GM12878 (cell line): ENCODE measurements at regions not wholly inside any gene's neighbourhood (a gene's known extent, or its start where the extent isn't known, plus 50 kb on each side); places are given as distances from the start of the nearest gene placed in this dataset.

Experiments
- ATAC-seq: fragments of 200-7000 bp; cut with Tn5 transposase; 3 replicates; pipeline ENCODE4 v1.9.1; 2020; ENCODE audit warnings: mild to moderate bottlenecking, moderate library complexity
- BruUV-seq: library from RNA; stranded (reverse); fragments of 400-500 nt; replicated peaks from 2 replicates; lab custom pipeline; 2021; lab: Mats Ljungman, UMichigan
- CTCF ChIA-PET: fragments of 300-600 bp; sonication (Branson Sonifier 250); formaldehyde crosslinking; extraction: SDS; loops from one replicate; lab custom pipeline; 2021; ENCODE audit warnings: inconsistent platforms; lab: Yijun Ruan, JAX
- POLR2A ChIA-PET: fragments of 350-600 bp; formaldehyde crosslinking; extraction: SDS; loops from one replicate; lab custom pipeline; 2021; ENCODE audit warnings: inconsistent platforms; lab: Charles Lee
- RAD21 ChIA-PET: fragments of 300-600 bp; sonication (Branson Sonifier 250); formaldehyde crosslinking; loops from one replicate; lab custom pipeline; 2023; ENCODE audit warnings: antibody characterized with exemption; ENCODE audit not compliant: unreplicated experiment; lab: Charles Lee
- SMC1A ChIA-PET: fragments of 300-600 bp; sonication (Branson Sonifier 250); formaldehyde crosslinking; loops from one replicate; lab custom pipeline; 2023; ENCODE audit not compliant: unreplicated experiment, uncharacterized antibody; lab: Charles Lee
- DNase-seq: peaks from one replicate; pipeline ENCODE4 v3.0.0-alpha.2; 2011; ENCODE audit warnings: low read depth, low spot score
- FAIRE-seq: peaks from 3 replicates; lab custom pipeline; 2011; peaks lifted over from hg19 to GRCh38; lab: Jason Lieb, UNC
- H2AFZ ChIP-seq: 2 replicates; pipeline ENCODE4 v1.6.0; 2011; ENCODE audit warnings: low read depth, low read length, control low read depth; ENCODE audit not compliant: control insufficient read depth
- H3K27ac ChIP-seq: 2 replicates; pipeline ENCODE4 v1.5.1; 2011; ENCODE audit warnings: control low read depth; ENCODE audit not compliant: control insufficient read depth, insufficient read depth
- H3K27me3 ChIP-seq, 2 experiments: replicated peaks in 1 of 2; 2 replicates each; pipeline versions ENCODE4 v1.6.0 to v1.6.1; 2011; ENCODE audit warnings: low read length in 1 of 2; ENCODE audit not compliant: control insufficient read depth in 2 of 2, insufficient read depth in 2 of 2
- H3K36me3 ChIP-seq, 2 experiments: 2 replicates each; pipeline ENCODE4 v1.5.1; 2011; ENCODE audit warnings: low read length in 1 of 2; ENCODE audit not compliant: control insufficient read depth in 2 of 2, insufficient read depth in 2 of 2
- H3K4me1 ChIP-seq: 2 replicates; pipeline ENCODE4 v1.6.1; 2011; ENCODE audit warnings: mild to moderate bottlenecking, low read length, moderate library complexity, mixed read lengths; ENCODE audit not compliant: control insufficient read depth, insufficient read depth
- H3K4me2 ChIP-seq: 2 replicates; pipeline ENCODE4 v1.6.0; 2011; ENCODE audit warnings: control low read depth; ENCODE audit not compliant: control insufficient read depth, insufficient read depth
- H3K4me3 ChIP-seq: fragments of 200-600 bp; sonication (generic); 2 replicates; pipeline ENCODE4 v1.5.1; 2016
- H3K79me2 ChIP-seq: 2 replicates; pipeline ENCODE4 v1.6.0; 2011; ENCODE audit warnings: low read length; ENCODE audit not compliant: control insufficient read depth, insufficient read depth
- H3K9ac ChIP-seq: 2 replicates; pipeline ENCODE4 v1.8.0; 2011; ENCODE audit warnings: low read length, control low read depth, mixed read lengths; ENCODE audit not compliant: control insufficient read depth, insufficient read depth
- H3K9me3 ChIP-seq: replicated peaks from 3 replicates; pipeline ENCODE4 v1.5.1; 2011; ENCODE audit warnings: mild to moderate bottlenecking, low read length; ENCODE audit not compliant: control insufficient read depth, insufficient read depth
- H4K20me1 ChIP-seq: 2 replicates; pipeline ENCODE4 v1.6.0; 2011; ENCODE audit not compliant: control insufficient read depth, insufficient read depth
- BHLHE40 ChIP-seq, 2 experiments: fragments of 450-650 bp in 1 of 2; IDR thresholded peaks; 2 replicates each; pipeline ENCODE4 v1.6.1; 2011 to 2017; ENCODE audit warnings: low read depth in 2 of 2, borderline replicate concordance in 1 of 2, improper control_type of control experiment in 1 of 2, low read length in 1 of 2, mild to moderate bottlenecking in 1 of 2
- HDGF ChIP-seq: fragments of 450-650 bp; IDR thresholded peaks from 2 replicates; pipeline ENCODE4 v1.6.1; 2016; ENCODE audit warnings: antibody characterized with exemption
- MEF2B ChIP-seq: fragments of 450-650 bp; IDR thresholded peaks from 2 replicates; pipeline ENCODE4 v1.6.1; 2018; ENCODE audit warnings: mild to moderate bottlenecking, moderate library complexity; ENCODE audit not compliant: partially characterized antibody, poor library complexity, severe bottlenecking
- MYB ChIP-seq: fragments of 150-350 bp; IDR thresholded peaks from 2 replicates; pipeline ENCODE4 v1.6.1; 2014; ENCODE audit warnings: mild to moderate bottlenecking, low read depth, low read length, borderline replicate concordance
- RAD51 ChIP-seq: fragments of 450-650 bp; IDR thresholded peaks from 2 replicates; pipeline ENCODE4 v1.6.1; 2016; ENCODE audit warnings: moderate library complexity, mild to moderate bottlenecking, inconsistent platforms
- RB1 ChIP-seq: fragments of 450-650 bp; formaldehyde crosslinking; IDR thresholded peaks from 2 replicates; pipeline ENCODE4 v1.6.1; 2017; ENCODE audit warnings: mild to moderate bottlenecking, borderline replicate concordance
- TAF1 ChIP-seq: IDR thresholded peaks from 2 replicates; pipeline ENCODE4 v1.6.1; 2011; ENCODE audit warnings: mild to moderate bottlenecking, low read depth, low read length, borderline replicate concordance
- TARDBP ChIP-seq: IDR thresholded peaks from 2 replicates; pipeline ENCODE4 v1.6.1; 2016; ENCODE audit warnings: borderline replicate concordance
- TCF12 ChIP-seq: IDR thresholded peaks from 2 replicates; pipeline ENCODE4 v1.6.1; 2011; ENCODE audit warnings: low read depth, mild to moderate bottlenecking, low read length
- WRNIP1 ChIP-seq: IDR thresholded peaks from 2 replicates; pipeline ENCODE4 v1.6.1; 2011; ENCODE audit warnings: low read depth, low read length, improper control_type of control experiment, borderline replicate concordance
- ZNF622 ChIP-seq: fragments of 450-650 bp; IDR thresholded peaks from 2 replicates; pipeline ENCODE4 v1.6.1; 2017; ENCODE audit warnings: mild to moderate bottlenecking, inconsistent platforms
- WGBS: methylation state at CpG from one replicate; pipeline ENCODE4 v1.1.6; 2016; ENCODE audit warnings: low lambda C conversion rate; ENCODE audit not compliant: insufficient replicate concordance, insufficient coverage; ENCODE audit errors: missing lambda C conversion rate; 5-methylcytosine and 5-hydroxymethylcytosine counted together
- in situ Hi-C: fragments of 300-500 bp; cut with MboI; formaldehyde crosslinking; loops from 9 replicates; pipeline ENCODE4 v1.14.3; 2018; ENCODE audit warnings: mixed read lengths
- intact Hi-C: fragments of 100-400 bp; cut with micrococcal nuclease; formaldehyde crosslinking; loops from one replicate; pipeline ENCODE4 v1.14.2; 2022; ENCODE audit not compliant: unreplicated experiment
- TF ChIP-seq, protein P1 (sequence below): IDR thresholded peaks from 2 replicates; pipeline ENCODE4 v1.6.1; 2012; ENCODE audit warnings: mild to moderate bottlenecking, low read depth, low read length
- TF ChIP-seq, protein P2 (sequence below): IDR thresholded peaks from 2 replicates; pipeline ENCODE4 v1.6.1; 2011; ENCODE audit warnings: mild to moderate bottlenecking, low read depth, low read length, moderate library complexity; ENCODE audit not compliant: insufficient replicate concordance
- TF ChIP-seq, protein P3 (sequence below): IDR thresholded peaks from 2 replicates; pipeline ENCODE4 v1.6.1; 2012; ENCODE audit warnings: low read depth, low read length, improper control_type of control experiment
- TF ChIP-seq, protein P4 (sequence below): IDR thresholded peaks from 2 replicates; pipeline ENCODE4 v1.6.1; 2012; ENCODE audit warnings: low read depth, low read length, improper control_type of control experiment

DNA sequence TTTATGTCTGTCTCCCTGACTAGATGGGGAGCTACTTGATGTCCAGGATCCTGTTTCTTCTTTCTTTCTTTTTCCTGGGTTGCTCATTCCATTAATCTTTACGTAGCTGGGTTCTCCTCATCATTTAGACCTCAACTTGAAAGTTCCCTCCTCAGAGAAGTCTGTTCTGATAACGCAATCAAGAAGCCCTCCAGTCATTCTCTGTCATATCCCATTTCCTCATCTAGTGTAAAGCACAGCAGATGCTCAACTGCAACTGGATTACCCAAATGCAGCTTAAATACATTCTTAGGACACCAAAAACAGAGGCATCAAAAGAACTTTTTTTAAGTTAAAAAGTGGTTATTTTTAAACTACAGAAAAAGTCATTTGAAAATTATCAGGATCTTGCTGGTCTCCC is 51.7 kb upstream of the ST3GAL6 start (continued):
- TF ChIP-seq MYB (no peak), TAF1 (no peak), ZNF622 (no peak), TCF12 (no peak), HDGF (no peak), WRNIP1 (no peak), RAD51 (no peak), RB1 (no peak)
- TF ChIP-seq, protein P1, sequence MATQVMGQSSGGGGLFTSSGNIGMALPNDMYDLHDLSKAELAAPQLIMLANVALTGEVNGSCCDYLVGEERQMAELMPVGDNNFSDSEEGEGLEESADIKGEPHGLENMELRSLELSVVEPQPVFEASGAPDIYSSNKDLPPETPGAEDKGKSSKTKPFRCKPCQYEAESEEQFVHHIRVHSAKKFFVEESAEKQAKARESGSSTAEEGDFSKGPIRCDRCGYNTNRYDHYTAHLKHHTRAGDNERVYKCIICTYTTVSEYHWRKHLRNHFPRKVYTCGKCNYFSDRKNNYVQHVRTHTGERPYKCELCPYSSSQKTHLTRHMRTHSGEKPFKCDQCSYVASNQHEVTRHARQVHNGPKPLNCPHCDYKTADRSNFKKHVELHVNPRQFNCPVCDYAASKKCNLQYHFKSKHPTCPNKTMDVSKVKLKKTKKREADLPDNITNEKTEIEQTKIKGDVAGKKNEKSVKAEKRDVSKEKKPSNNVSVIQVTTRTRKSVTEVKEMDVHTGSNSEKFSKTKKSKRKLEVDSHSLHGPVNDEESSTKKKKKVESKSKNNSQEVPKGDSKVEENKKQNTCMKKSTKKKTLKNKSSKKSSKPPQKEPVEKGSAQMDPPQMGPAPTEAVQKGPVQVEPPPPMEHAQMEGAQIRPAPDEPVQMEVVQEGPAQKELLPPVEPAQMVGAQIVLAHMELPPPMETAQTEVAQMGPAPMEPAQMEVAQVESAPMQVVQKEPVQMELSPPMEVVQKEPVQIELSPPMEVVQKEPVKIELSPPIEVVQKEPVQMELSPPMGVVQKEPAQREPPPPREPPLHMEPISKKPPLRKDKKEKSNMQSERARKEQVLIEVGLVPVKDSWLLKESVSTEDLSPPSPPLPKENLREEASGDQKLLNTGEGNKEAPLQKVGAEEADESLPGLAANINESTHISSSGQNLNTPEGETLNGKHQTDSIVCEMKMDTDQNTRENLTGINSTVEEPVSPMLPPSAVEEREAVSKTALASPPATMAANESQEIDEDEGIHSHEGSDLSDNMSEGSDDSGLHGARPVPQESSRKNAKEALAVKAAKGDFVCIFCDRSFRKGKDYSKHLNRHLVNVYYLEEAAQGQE: no peak
- TF ChIP-seq, protein P2, sequence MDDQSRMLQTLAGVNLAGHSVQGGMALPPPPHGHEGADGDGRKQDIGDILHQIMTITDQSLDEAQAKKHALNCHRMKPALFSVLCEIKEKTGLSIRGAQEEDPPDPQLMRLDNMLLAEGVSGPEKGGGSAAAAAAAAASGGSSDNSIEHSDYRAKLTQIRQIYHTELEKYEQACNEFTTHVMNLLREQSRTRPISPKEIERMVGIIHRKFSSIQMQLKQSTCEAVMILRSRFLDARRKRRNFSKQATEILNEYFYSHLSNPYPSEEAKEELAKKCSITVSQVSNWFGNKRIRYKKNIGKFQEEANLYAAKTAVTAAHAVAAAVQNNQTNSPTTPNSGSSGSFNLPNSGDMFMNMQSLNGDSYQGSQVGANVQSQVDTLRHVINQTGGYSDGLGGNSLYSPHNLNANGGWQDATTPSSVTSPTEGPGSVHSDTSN: no peak

DNA sequence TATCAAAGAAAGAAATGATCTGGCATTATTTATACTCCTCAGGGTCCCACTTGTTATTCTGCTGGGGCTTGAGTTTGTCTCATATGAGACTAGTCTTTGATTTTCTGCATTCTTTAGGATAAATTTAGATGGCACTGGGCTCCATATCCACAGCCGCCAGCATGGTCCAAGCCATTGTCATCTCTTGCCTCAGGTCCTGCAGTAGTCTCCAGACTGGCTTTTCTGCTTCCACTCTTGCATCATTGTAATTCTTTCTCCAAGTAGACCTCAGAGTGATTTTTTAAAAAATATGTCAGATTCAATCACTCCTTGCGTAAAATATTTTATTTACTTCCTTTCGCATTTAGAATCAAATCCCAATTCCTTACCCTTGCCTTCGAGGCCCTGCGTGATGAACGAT is 50.4 kb upstream of the ST3GAL6 start:
- SMC1A ChIA-PET: no interaction called here
- no peak for FAIRE-seq
- 100% methylated on average over 6 of the region's 6 CpGs for WGBS
- TF ChIP-seq MEF2B (no peak), TARDBP (no peak), BHLHE40 (IDR thresholded peaks at IDR 0.05; ENCODE audit: borderline replicate concordance in 1 of 2, low read depth in 2 of 2, low read length in 1 of 2) (no peak)
- TF ChIP-seq, protein P3, sequence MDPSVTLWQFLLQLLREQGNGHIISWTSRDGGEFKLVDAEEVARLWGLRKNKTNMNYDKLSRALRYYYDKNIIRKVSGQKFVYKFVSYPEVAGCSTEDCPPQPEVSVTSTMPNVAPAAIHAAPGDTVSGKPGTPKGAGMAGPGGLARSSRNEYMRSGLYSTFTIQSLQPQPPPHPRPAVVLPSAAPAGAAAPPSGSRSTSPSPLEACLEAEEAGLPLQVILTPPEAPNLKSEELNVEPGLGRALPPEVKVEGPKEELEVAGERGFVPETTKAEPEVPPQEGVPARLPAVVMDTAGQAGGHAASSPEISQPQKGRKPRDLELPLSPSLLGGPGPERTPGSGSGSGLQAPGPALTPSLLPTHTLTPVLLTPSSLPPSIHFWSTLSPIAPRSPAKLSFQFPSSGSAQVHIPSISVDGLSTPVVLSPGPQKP: no peak
- TF ChIP-seq, protein P4, sequence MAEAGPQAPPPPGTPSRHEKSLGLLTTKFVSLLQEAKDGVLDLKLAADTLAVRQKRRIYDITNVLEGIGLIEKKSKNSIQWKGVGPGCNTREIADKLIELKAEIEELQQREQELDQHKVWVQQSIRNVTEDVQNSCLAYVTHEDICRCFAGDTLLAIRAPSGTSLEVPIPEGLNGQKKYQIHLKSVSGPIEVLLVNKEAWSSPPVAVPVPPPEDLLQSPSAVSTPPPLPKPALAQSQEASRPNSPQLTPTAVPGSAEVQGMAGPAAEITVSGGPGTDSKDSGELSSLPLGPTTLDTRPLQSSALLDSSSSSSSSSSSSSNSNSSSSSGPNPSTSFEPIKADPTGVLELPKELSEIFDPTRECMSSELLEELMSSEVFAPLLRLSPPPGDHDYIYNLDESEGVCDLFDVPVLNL: no peak

More for the DNA sequence above, 50.4 kb upstream of the ST3GAL6 start:
- in situ Hi-C loops: no loop called here
- ChIA-PET CTCF (no interaction called here), RAD21 (no interaction called here), POLR2A (no interaction called here)
- intact Hi-C loops: no loop called here
- no TSS peak for BruUV-seq
- H2AFZ ChIP-seq: no peak overlapping the region
- no peaks in the 10 kb centered on the region for H3K36me3 ChIP-seq
- no peaks in the 10 kb centered on the region for H3K9me3 ChIP-seq
- no peaks in the 10 kb centered on the region for H3K27me3 ChIP-seq
- H3K4me2 ChIP-seq: no peak overlapping the region
- H4K20me1 ChIP-seq: no peaks in the 10 kb centered on the region
- no peak overlapping the region for H3K27ac ChIP-seq
- ATAC-seq (no peak), DNase-seq (no peak)
- H3K79me2 ChIP-seq: no peaks in the 10 kb centered on the region
- H3K4me1 ChIP-seq: no peaks in the 10 kb centered on the region
- H3K4me3 ChIP-seq: no peak overlapping the region
- no peak overlapping the region for H3K9ac ChIP-seq
